Omental fat pad (tissue), 3 donors: ENCODE measurements at regions not wholly inside any gene's neighbourhood (a gene's known extent, or its start where the extent isn't known, plus 50 kb on each side); places are given as distances from the start of the nearest gene placed in this dataset.

ENCODE experiments used
- ATAC-seq: fragments of 150-250 bp; one replicate; pipeline ENCODE4 v1.9.1; 2016; ENCODE audit warnings: mild to moderate bottlenecking, moderate library complexity; ENCODE audit not compliant: low FRiP score
- DNase-seq: peaks from one replicate; pipeline ENCODE4 v3.0.0-alpha.2; 2019; ENCODE audit warnings: low spot score
- CTCF ChIP-seq, 3 donors: fragments of 450-650 bp; IDR thresholded peaks; one replicate each; pipeline ENCODE4 v1.5.1; 2016 to 2017; ENCODE audit warnings: antibody characterized with exemption in 3 of 3, mild to moderate bottlenecking in 3 of 3, moderate library complexity in 2 of 3

GRCh38 chr5:67502951-67503350, 306.4 kb upstream of the CD180 start:
- ATAC-seq: no peak
- no peak for DNase-seq
- TF ChIP-seq CTCF (IDR thresholded peaks at IDR 0.05): no peak

GRCh38 chr5:67496051-67496450, 299.5 kb upstream of the CD180 start:
- TF ChIP-seq CTCF (IDR thresholded peaks at IDR 0.05): no peak
- DNase-seq (no peak), ATAC-seq (no peak)

GRCh38 chr5:67495072-67495471, 298.5 kb upstream of the CD180 start:
- DNase-seq (no peak), ATAC-seq (no peak)
- no peak for TF ChIP-seq CTCF (IDR thresholded peaks at IDR 0.05)

GRCh38 chr5:67494186-67494855, 297.7 kb upstream of the CD180 start:
- no peak for ATAC-seq
- TF ChIP-seq CTCF (IDR thresholded peaks at IDR 0.05): no peak
- DNase-seq: no peak

DNA sequence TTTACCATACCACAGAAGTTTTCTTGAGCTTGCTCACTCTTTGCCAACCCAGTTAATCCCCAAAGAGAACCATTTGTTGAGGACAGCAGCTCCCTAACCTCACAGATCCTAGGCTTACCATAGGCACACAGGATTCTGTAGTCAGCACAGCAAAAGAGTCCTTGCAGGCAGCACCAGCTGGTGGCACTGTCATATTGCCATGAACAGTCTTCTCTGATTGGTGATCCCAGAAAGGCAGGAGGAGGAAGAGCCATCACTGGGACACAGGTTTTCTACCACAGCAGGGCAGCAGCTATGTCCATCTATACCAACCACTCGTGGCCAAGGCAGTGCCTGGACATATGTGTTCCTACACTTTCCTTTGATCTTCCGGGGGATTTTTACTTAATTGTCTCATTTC, 297.1 kb upstream of the CD180 start:
- DNase-seq: no peak
- ATAC-seq: no peak
- no peak for TF ChIP-seq CTCF (IDR thresholded peaks at IDR 0.05)

GRCh38 chr5:67490543-67491321, 294.1 kb upstream of the CD180 start:
- DNase-seq (no peak), ATAC-seq (no peak)
- TF ChIP-seq CTCF (IDR thresholded peaks at IDR 0.05): no peak

DNA sequence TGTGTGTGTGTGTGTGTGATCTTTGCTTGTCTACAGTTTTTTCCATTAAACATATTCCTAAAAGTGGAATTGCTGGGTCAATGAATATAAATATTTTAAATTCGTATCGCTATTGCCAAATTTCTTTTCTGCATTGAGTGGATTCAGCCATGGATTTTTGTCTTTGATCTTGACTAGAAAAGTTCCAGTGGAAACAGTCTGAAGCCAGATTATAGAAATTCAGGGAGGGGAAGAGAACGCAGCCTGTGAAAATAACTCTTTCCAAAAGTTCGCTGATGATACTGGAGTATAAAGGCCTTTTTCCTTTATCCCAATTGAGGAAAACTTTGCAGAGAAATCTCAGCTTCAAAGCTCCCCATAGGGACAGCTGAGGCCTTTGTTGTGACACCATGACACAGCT, 292.3 kb upstream of the CD180 start:
- ATAC-seq (no peak), DNase-seq (no peak)
- TF ChIP-seq CTCF (IDR thresholded peaks at IDR 0.05): no peak
